ENCODE measurements at regions not wholly inside any gene's neighbourhood (a gene's known extent, or its start where the extent isn't known, plus 50 kb on each side); places are given as distances from the start of the nearest gene placed in this dataset.

GRCh38 chr20:60088236-60088635 lies 130.0 kb downstream of the CDH26 start:
- Histone ChIP-seq H3K4me3 (no peak overlapping the region), H3K9me3 (no peaks in the 10 kb centered on the region), H3K27ac (no peak overlapping the region), H3K4me1 (no peaks in the 10 kb centered on the region), H3K4me2 (no peak overlapping the region; the same call in 2 of the 3 replicates)
- 89% methylated on average over 7 of the region's 10 CpGs for WGBS (ENCODE audit: missing lambda C conversion rate)
- TF ChIP-seq SREBF2 (IDR thresholded peaks at IDR 0.05): no peak
- no peak for TF ChIP-seq FOXS1 (CRISPR knock-in tag; IDR thresholded peaks at IDR 0.05)
- DNase-seq (ENCODE audit: low read depth in 1 of 2, low spot score in 1 of 2) (no peak), FAIRE-seq (no peak), ATAC-seq (no peak)
- CTCF ChIA-PET: interaction anchor here (0.5 kb wide), 1 partner anchor 1219 kb away, joined by 3 read pairs; no protein-coding TSS in a partner anchor
- POLR2A ChIA-PET: interaction anchor here (0.5 kb wide), 1 partner anchor 53 kb away, joined by 6 read pairs; no protein-coding TSS in a partner anchor

GRCh38 chr20:60090631-60091030 lies 132.4 kb downstream of the CDH26 start:
- CTCF ChIA-PET: interaction anchor here (0.6 to 0.9 kb wide), 2 partner anchors 11 to 1692 kb away, joined by 3 read pairs; no protein-coding TSS in a partner anchor
- ATAC-seq (no peak), FAIRE-seq (no peak), DNase-seq (ENCODE audit: low read depth in 1 of 2, low spot score in 1 of 2) (no peak)
- Histone ChIP-seq H3K4me1 (no peaks in the 10 kb centered on the region), H3K27ac (no peak overlapping the region), H3K4me2 (no peak overlapping the region), H3K9me3 (no peaks in the 10 kb centered on the region), H3K4me3 (no peak overlapping the region)
- POLR2A ChIA-PET: no interaction called here
- TF ChIP-seq MYC (IDR thresholded peaks at IDR 0.05; ENCODE audit: borderline replicate concordance, low read length): no peak
- 34% methylated on average over 4 of the region's 4 CpGs for WGBS (ENCODE audit: missing lambda C conversion rate)

GRCh38 chr20:60091305-60091704 lies 133.1 kb downstream of the CDH26 start:
- Histone ChIP-seq H3K4me1 (no peaks in the 10 kb centered on the region), H3K9me3 (no peaks in the 10 kb centered on the region), H3K4me3 (no peak overlapping the region), H3K4me2 (no peak overlapping the region), H3K27ac (no peak overlapping the region)
- DNase-seq (ENCODE audit: low read depth in 1 of 2, low spot score in 1 of 2) (no peak), FAIRE-seq (no peak), ATAC-seq (no peak)
- POLR2A ChIA-PET: no interaction called here
- 0% methylated on average over 5 of the region's 5 CpGs for WGBS (ENCODE audit: missing lambda C conversion rate)
- TF ChIP-seq NFE2L2 (conservative IDR thresholded peaks at IDR 0.05; ENCODE audit: low read length) (no peak), ATOH8 (CRISPR knock-in tag; IDR thresholded peaks at IDR 0.05; ENCODE audit: low read depth) (no peak), EHF (CRISPR knock-in tag; IDR thresholded peaks at IDR 0.05) (no peak), RAD21 (conservative IDR thresholded peaks at IDR 0.05 in 1 of 2, IDR thresholded peaks at IDR 0.05 in 1 of 2) (no peak), RNF2 (IDR thresholded peaks at IDR 0.05; ENCODE audit: borderline replicate concordance, low read depth) (no peak), CHD4 (IDR thresholded peaks at IDR 0.05; ENCODE audit: borderline replicate concordance) (no peak), REST (IDR thresholded peaks at IDR 0.05) (no peak), TFCP2L1 (CRISPR knock-in tag; IDR thresholded peaks at IDR 0.05) (no peak), POLR2AphosphoS2 (conservative IDR thresholded peaks at IDR 0.05; ENCODE audit: low read length) (no peak), ZNF302 (CRISPR knock-in tag; IDR thresholded peaks at IDR 0.05) (no peak), GATA3 (IDR thresholded peaks at IDR 0.05; ENCODE audit: borderline replicate concordance) (no peak), CBX2 (IDR thresholded peaks at IDR 0.05; ENCODE audit: borderline replicate concordance, low read depth) (no peak), JUNB (IDR thresholded peaks at IDR 0.05) (no peak)
- CTCF ChIA-PET: interaction anchor here (1.4 kb wide), 1 partner anchor 17 kb away, joined by 5 read pairs; no protein-coding TSS in a partner anchor

GRCh38 chr20:60091861-60092260 lies 133.6 kb downstream of the CDH26 start:
- WGBS (ENCODE audit: missing lambda C conversion rate): 10% methylated on average over 1 of the region's 1 CpG
- Histone ChIP-seq H3K4me1 (no peaks in the 10 kb centered on the region), H3K4me2 (no peak overlapping the region), H3K27ac (no peak overlapping the region), H3K9me3 (no peaks in the 10 kb centered on the region), H3K4me3 (no peak overlapping the region)
- no peak for FAIRE-seq
- ChIA-PET POLR2A (no interaction called here), CTCF (interaction anchor here (1.4 kb wide), 1 partner anchor 18 kb away, joined by 5 read pairs; no protein-coding TSS in a partner anchor)
- no peak for ATAC-seq
- TF ChIP-seq EHMT2 (IDR thresholded peaks at IDR 0.05; ENCODE audit: low read depth): no peak
- TF ChIP-seq RCOR1 (IDR thresholded peaks at IDR 0.05; ENCODE audit: low read depth, low read length): no peak
- no peak for TF ChIP-seq PBX3 (IDR thresholded peaks at IDR 0.05)
- no peak for TF ChIP-seq SMC3 (IDR thresholded peaks at IDR 0.05)
- TF ChIP-seq POLR2AphosphoS2 (conservative IDR thresholded peaks at IDR 0.05; ENCODE audit: low read length): no peak
- no peak for TF ChIP-seq ESRRA (IDR thresholded peaks at IDR 0.05; ENCODE audit: borderline replicate concordance, low read length)
- TF ChIP-seq TP53 (CRISPR knock-in tag; IDR thresholded peaks at IDR 0.05): no peak
- no peak for TF ChIP-seq MAX (IDR thresholded peaks at IDR 0.05)
- no peak for TF ChIP-seq NR3C1 (IDR thresholded peaks at IDR 0.05)
- TF ChIP-seq FOXS1 (CRISPR knock-in tag; IDR thresholded peaks at IDR 0.05): no peak
- DNase-seq (ENCODE audit: low read depth in 1 of 2, low spot score in 1 of 2): no peak
